Esophagus squamous epithelium (tissue), 4 donors: ENCODE measurements at regions not wholly inside any gene's neighbourhood (a gene's known extent, or its start where the extent isn't known, plus 50 kb on each side); places are given as distances from the start of the nearest gene placed in this dataset.

Experiments used
- CTCF ChIP-seq, 6 experiments: fragments of 450-650 bp in 4 of 6; fragments of 200-600 bp in 2 of 6; sonication (generic) in 2 of 6; IDR thresholded peaks; one replicate each; pipeline ENCODE4 v1.5.1; 2016 to 2019; ENCODE audit warnings: antibody characterized with exemption in 6 of 6, mild to moderate bottlenecking in 4 of 6, moderate library complexity in 4 of 6
- POLR2A ChIP-seq, 4 donors: fragments of 450-650 bp; IDR thresholded peaks; one replicate each; pipeline ENCODE4 v1.6.1; 2017; ENCODE audit warnings: antibody characterized with exemption in 4 of 4, mild to moderate bottlenecking in 4 of 4, moderate library complexity in 3 of 4

- TF ChIP-seq POLR2A (IDR thresholded peaks at IDR 0.05) (no peak), CTCF (IDR thresholded peaks at IDR 0.05) (no peak)
Observed at GRCh38 chr5:164000819-164001218, 495.4 kb downstream of the MAT2B start.
